ENCODE measurements at regions not wholly inside any gene's neighbourhood (a gene's known extent, or its start where the extent isn't known, plus 50 kb on each side); places are given as distances from the start of the nearest gene placed in this dataset.

- no peak for TF ChIP-seq E2F1 (CRISPR knock-in tag; IDR thresholded peaks at IDR 0.05)
- TF ChIP-seq HMGXB4 (CRISPR knock-in tag; IDR thresholded peaks at IDR 0.05), result no peak
- no peak for TF ChIP-seq ETV6 (CRISPR knock-in tag; IDR thresholded peaks at IDR 0.05)
- TF ChIP-seq ZNF138 (CRISPR knock-in tag; conservative IDR thresholded peaks at IDR 0.05), result no peak
- no peak for TF ChIP-seq SMAD4 (CRISPR knock-in tag; IDR thresholded peaks at IDR 0.05)
- no peak for TF ChIP-seq CTCF (IDR thresholded peaks at IDR 0.05)
- no peak for TF ChIP-seq FOXP1 (CRISPR knock-in tag; IDR thresholded peaks at IDR 0.05; ENCODE audit: borderline replicate concordance)
- no peak for TF ChIP-seq MAX (CRISPR knock-in tag; IDR thresholded peaks at IDR 0.05)
- no peak for TF ChIP-seq ARID4B (CRISPR knock-in tag; IDR thresholded peaks at IDR 0.05; ENCODE audit: borderline replicate concordance)
Measured at GRCh38 chr1:60825593-60825992, 256.8 kb upstream of the NFIA start.
